Hematopoietic multipotent progenitor cell treated with erythropoietin and hydrocortisone succinate and interleukin-3 and kit ligand, for 8 days (in vitro differentiated cells): ENCODE measurements at regions not wholly inside any gene's neighbourhood (a gene's known extent, or its start where the extent isn't known, plus 50 kb on each side); places are given as distances from the start of the nearest gene placed in this dataset.
"Not testable (repeated sequence)": the region's sequence is repeated elsewhere in the genome, so short reads cannot be mapped to it uniquely, and the experiment has no call there.

Source experiments
- DNase-seq: peaks from one replicate; pipeline ENCODE4 v3.0.0-alpha.2; 2015

DNA sequence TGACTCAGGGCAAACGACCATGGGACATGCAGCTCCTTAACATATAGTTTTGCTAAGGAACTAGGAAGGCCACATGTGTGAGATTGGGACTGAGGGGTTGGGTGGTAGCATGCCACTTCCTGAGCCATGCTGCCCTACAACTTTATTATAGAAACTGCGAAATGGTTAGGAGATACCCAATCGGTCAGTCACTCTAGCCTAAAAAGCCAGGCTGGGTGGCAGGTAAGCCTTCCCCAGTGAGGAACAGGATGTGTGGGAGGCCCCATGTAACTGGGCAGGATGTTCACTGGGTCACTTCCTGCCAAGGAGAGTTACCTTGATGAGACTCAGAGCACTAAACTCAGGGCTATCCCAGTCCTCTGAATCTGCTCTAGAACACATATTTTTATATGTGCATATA, 123.5 kb downstream of the MAP3K7 start:
- DNase-seq, result no peak

GRCh38 chr6:90462102-90462501, 124.8 kb downstream of the MAP3K7 start:
- no peak for DNase-seq

GRCh38 chr6:90461383-90461782, 125.5 kb downstream of the MAP3K7 start:
- DNase-seq, result no peak

DNA sequence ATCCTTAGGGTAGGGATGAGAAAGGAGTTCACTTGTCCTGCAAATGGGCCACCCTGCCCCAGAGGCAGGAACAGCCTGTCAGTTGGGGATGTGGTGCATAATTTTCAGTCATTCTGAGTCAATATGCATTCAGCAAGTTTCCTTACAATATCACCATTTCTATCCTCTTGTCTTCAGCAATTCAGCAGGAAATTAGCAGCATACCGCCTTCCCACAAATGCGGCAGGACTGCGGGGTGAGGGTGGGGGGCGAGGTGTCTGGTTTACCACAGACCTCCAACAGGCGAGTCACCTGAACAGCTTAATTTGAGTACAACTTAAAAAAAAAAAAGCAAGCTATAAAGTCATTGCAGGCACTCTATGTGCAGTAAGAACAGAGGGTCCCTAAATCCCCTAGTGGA, 126.8 kb downstream of the MAP3K7 start:
- DNase-seq, result no peak

- no peak for DNase-seq
Measured at GRCh38 chr6:90459225-90459758, 127.6 kb downstream of the MAP3K7 start.

- DNase-seq, result peak; percentile 76
Measured at GRCh38 chr6:90458353-90459224, 128.3 kb downstream of the MAP3K7 start.

DNA sequence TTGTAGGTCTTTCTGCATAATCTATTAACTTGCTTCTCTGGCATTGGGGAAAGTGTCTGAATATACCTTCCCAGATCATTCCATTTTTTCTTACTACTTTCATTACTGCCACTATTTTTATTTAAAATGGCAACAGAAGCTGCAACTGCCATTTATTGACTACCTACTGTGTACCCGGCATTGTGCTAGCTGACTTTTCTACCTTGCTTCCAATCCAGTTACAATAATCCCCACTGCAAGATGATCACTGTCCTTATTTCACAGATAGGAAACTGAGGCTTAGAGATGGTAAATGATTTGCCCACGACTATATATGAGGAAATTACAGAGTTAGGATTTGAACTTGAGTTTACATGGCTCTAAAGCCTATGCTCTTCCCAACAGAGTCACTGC, 129.0 kb downstream of the MAP3K7 start:
- DNase-seq, result no peak

- DNase-seq, result not testable (repeated sequence)
Measured at GRCh38 chr6:90456997-90457866, 129.6 kb downstream of the MAP3K7 start.

GRCh38 chr6:90456001-90456400, 130.9 kb downstream of the MAP3K7 start:
- DNase-seq, result no peak

DNA sequence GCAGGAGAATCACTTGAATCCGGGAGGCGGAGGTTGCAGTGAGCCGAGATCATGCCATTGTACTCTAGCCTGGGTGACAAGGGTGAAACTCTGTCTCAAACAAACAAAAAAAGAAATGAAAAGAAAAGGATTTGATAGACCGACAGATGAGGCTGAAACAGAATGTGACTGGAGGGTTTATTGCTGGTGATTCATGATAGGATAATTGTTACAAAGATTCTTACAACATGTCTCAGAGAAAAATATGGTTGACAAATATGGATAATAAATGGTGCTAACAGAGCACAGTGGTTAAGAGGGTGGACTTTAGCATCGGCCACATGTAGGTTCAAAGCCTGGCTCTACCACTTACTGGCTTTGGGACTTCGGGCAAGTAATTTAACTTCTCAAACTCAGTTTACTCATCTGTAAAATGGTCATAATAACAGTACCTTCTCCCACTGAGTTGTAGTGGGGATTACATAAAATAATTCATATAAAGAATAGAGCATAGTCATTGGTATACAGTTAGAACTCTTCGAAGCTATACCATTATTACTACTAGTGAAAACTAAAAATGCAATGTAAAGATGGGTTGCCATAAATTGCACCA, 131.9 kb downstream of the MAP3K7 start:
- no peak for DNase-seq

DNA sequence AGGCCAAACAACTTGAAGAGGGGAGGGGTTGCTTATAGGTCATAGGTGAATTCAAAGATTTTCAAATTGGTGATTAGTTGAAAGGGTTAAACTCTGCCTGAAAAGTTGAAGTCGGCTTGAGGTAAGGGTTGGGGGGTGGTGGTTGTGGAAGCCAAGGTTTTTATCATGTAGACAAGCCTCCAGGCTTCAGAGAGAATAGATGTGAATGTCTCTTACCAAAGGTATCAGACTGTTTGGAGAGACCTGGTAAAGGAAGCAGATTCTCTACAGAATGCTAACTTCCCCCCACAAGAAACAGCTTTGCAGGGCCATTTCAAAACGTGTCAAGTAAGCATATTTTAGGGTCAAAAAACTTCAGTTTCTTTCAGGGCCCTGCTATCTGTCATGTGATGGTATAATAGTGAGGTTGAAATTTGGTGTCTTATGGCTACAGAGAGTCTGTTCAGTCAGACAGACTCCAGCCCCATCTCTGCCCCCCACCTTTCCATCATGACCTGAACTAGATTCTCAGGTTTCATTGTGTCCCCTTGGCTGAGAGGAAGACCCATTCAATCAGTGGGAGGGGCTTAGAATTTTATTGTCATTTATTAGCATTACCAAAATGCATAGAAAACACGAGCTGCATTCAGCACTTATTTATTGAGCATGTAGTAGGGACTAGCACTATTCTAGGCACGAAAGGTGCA, 136.5 kb downstream of the MAP3K7 start:
- no peak for DNase-seq

GRCh38 chr6:90449311-90449710, 137.6 kb downstream of the MAP3K7 start:
- no peak for DNase-seq

DNA sequence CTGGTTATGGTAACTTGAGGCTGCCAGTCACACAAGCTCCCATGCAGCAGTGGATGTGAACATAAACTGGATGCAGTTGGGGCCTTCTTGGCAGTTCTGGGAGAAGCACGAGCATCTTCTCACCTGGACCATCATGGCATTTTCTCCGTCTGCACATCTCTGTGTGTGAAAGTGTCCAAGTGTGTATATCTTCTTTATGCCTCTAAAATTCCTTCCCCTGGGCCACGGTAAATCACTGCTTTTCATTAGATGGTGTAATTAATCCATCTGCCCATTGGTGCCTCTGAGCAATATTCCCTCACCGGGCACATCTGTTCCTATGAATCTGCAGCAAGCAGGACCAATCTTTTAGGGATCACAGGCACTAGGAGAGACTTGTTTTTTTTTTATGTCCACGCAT, 138.0 kb downstream of the MAP3K7 start:
- DNase-seq, result no peak

- no peak for DNase-seq
Measured at GRCh38 chr6:90446164-90446563, 140.7 kb downstream of the MAP3K7 start.

- no peak for DNase-seq
Measured at GRCh38 chr6:90445533-90446108, 141.3 kb downstream of the MAP3K7 start.

DNA sequence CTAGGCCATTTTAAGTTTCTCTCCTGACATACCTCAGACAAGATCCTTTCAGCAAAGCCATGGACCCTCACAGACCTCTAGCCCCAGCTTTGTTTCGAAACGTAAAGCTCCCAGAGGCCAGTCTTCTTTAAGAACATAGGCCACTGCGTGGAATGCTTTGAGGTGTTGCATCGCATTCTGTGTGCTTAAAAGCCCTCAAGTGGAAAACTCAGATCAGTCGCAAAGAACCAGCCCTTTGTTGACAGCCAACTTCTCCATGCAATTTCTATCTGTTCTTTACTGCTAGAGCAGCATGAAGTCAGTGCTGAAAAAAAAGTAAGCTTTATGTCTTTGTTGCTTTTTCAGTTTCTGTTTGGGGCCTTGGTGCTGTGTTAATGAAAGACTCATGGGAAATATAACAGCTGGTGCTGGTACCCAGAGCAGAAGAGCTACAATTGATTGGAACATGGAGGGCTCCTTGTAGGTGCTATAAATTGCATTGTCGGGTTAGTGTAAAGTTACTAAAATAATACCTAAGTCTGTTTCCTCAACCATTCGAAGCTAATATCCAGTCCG, 142.6 kb downstream of the MAP3K7 start:
- no peak for DNase-seq

- no peak for DNase-seq
Measured at GRCh38 chr6:90442366-90442765, 144.5 kb downstream of the MAP3K7 start.

DNA sequence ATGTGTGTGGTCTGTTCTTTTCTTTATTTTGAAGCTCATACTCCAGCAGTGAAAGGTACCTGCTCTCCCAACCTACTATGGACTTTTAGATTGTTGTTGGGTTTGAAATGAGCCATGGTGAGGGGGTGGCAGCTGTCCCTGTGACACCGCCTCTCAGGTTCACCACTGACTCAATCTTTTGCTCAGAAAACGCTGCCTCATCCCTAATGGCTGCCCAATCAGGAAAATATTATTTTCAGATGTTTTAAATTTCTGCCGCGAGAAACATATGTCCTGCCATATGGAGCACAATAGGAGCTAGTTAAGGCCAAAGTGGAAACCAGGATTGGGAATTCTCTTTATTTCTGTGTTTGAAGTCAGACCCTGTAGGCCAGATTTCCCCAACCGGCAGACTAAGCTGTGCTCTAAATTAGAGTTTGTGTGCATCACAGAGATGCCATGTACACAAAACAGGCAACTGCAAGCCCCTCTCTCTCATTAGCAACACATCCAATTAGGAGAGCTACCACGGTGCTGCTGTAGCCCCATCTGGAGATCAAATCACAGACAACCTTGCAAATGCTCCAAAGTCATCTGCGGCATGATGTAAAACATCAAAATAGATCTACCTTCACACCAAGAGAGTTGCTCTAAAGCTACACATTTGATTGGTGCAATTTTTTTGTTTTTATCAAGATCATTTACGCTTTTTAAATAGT, 144.1 kb upstream of the BACH2 start:
- no peak for DNase-seq

GRCh38 chr6:90439586-90439985, 142.9 kb upstream of the BACH2 start:
- DNase-seq, result no peak

GRCh38 chr6:90436403-90436802, 139.8 kb upstream of the BACH2 start:
- DNase-seq, result no peak

DNA sequence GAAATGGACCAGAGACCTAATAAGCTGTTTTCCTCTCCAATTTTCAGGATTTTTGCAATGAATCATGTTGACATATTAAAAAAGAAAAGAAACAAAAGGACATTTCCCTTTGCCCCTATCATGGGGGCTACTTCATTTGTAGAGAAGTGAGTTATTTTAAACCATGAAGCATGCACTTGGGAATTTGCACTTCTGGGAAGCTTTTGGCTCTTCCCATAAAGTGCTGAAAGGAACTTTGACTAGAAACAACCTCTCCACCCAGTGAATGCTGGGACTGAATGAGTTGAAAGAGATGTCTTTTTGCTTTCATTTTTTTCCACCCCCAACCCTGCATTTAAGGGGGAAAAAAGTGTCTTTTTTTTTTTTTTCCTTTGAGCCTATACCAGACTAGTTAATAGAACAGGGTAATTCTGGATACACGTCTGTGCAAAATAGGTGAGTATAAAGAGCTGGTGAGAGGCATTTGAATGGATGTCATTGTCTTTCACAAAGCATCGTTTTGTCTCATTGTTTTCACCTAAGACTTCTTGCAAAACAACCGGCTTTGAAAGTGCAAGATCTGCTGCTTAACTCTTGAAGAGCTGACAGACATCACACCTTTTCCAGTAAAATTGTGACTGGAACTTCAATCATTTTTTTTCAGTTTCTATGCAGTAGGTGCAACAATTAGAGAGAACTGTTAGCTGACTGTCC, 138.7 kb upstream of the BACH2 start:
- no peak for DNase-seq
